Liver (tissue), 3 donors: ENCODE measurements at regions not wholly inside any gene's neighbourhood (a gene's known extent, or its start where the extent isn't known, plus 50 kb on each side); places are given as distances from the start of the nearest gene placed in this dataset.

Source experiments
- ATF3 ChIP-seq: IDR thresholded peaks from 2 replicates; pipeline ENCODE4 v1.6.1; 2016; ENCODE audit warnings: antibody characterized with exemption
- CTCF ChIP-seq: fragments of 150-350 bp; IDR thresholded peaks from 2 replicates; pipeline ENCODE4 v1.5.1; 2017; ENCODE audit warnings: improper control_type of control experiment, low read depth, low read length; ENCODE audit not compliant: missing input control
- EGR1 ChIP-seq, 2 donors: IDR thresholded peaks; 2 replicates each; pipeline ENCODE4 v1.6.1; 2016 to 2018; ENCODE audit warnings: antibody characterized with exemption in 2 of 2, low read depth in 2 of 2
- FOXA1 ChIP-seq: IDR thresholded peaks from 2 replicates; pipeline ENCODE4 v1.6.1; 2016; ENCODE audit warnings: antibody characterized with exemption
- REST ChIP-seq: IDR thresholded peaks from 2 replicates; pipeline ENCODE4 v1.6.1; 2016; ENCODE audit warnings: antibody characterized with exemption, mild to moderate bottlenecking
- TAF1 ChIP-seq: conservative IDR thresholded peaks from 2 replicates; pipeline ENCODE4 v1.6.1; 2016; ENCODE audit warnings: antibody characterized with exemption, mild to moderate bottlenecking
- donor health status: healthy.
- donor health status: healthy.

- TF ChIP-seq CTCF (no peak), ATF3 (no peak), EGR1 (IDR thresholded peaks at IDR 0.05; ENCODE audit: low read depth in 2 of 2) (no peak), REST (no peak), FOXA1 (no peak), TAF1 (no peak)
Observed at GRCh38 chr12:30823764-30824163, 69.0 kb upstream of the CAPRIN2 start.
